ENCODE measurements at regions not wholly inside any gene's neighbourhood (a gene's known extent, or its start where the extent isn't known, plus 50 kb on each side); places are given as distances from the start of the nearest gene placed in this dataset.

GRCh38 chr11:109765709-109766311, 327.4 kb upstream of the ZC3H12C start:
- Mint-ChIP-seq H3K9me3 (no peaks in the 10 kb centered on the region), H3K36me3 (ENCODE audit: low read depth) (no peaks in the 10 kb centered on the region), H3K4me3 (no peak overlapping the region), H3K27me3 (no peaks in the 10 kb centered on the region), H3K27ac (no peak overlapping the region), H3K4me1 (no peaks in the 10 kb centered on the region)
- ChIA-PET POLR2A (no interaction called here), CTCF (no interaction called here)
- ATAC-seq (ENCODE audit: low read depth) (no peak), DNase-seq (no peak)
- intact Hi-C loops (cut with micrococcal nuclease) = no loop called here
- TF ChIP-seq CTCF (IDR thresholded peaks at IDR 0.05) = no peak

GRCh38 chr11:109769858-109770257, 323.3 kb upstream of the ZC3H12C start:
- POLR2A ChIA-PET = no interaction called here
- ATAC-seq (ENCODE audit: low read depth) (no peak), DNase-seq (no peak)
- Mint-ChIP-seq H3K27me3 (no peaks in the 10 kb centered on the region), H3K4me1 (no peaks in the 10 kb centered on the region), H3K9me3 (no peaks in the 10 kb centered on the region), H3K36me3 (ENCODE audit: low read depth) (no peaks in the 10 kb centered on the region), H3K4me3 (no peak overlapping the region), H3K27ac (no peak overlapping the region)
- CTCF ChIA-PET = no interaction called here
- TF ChIP-seq CTCF (IDR thresholded peaks at IDR 0.05) = no peak
- intact Hi-C loops (cut with micrococcal nuclease) = no loop called here

- no peak for TF ChIP-seq CTCF (IDR thresholded peaks at IDR 0.05)
- no peak overlapping the region for H3K27ac Mint-ChIP-seq
- no peak for ATAC-seq (ENCODE audit: low read depth)
Measured at GRCh38 chr11:109770323-109770722, 322.9 kb upstream of the ZC3H12C start.

GRCh38 chr11:109772892-109773291, 320.3 kb upstream of the ZC3H12C start:
- no peak overlapping the region for H3K4me3 Mint-ChIP-seq
- CTCF ChIA-PET = no interaction called here
- no peak for TF ChIP-seq CTCF (IDR thresholded peaks at IDR 0.05)
- no peak overlapping the region for H3K27ac Mint-ChIP-seq
- no peak for ATAC-seq (ENCODE audit: low read depth)
- H3K9me3 Mint-ChIP-seq = no peaks in the 10 kb centered on the region
- intact Hi-C loops (cut with micrococcal nuclease) = no loop called here
- H3K4me1 Mint-ChIP-seq = no peaks in the 10 kb centered on the region
- DNase-seq = no peak
- POLR2A ChIA-PET = no interaction called here
- no peaks in the 10 kb centered on the region for H3K27me3 Mint-ChIP-seq
- no peaks in the 10 kb centered on the region for H3K36me3 Mint-ChIP-seq (ENCODE audit: low read depth)

More at GRCh38 chr11:109770323-109770722, 322.9 kb upstream of the ZC3H12C start:
- Mint-ChIP-seq H3K4me3 (no peak overlapping the region), H3K4me1 (no peaks in the 10 kb centered on the region), H3K36me3 (ENCODE audit: low read depth) (no peaks in the 10 kb centered on the region), H3K27me3 (no peaks in the 10 kb centered on the region), H3K9me3 (no peaks in the 10 kb centered on the region)
- POLR2A ChIA-PET = no interaction called here
- DNase-seq = no peak
- intact Hi-C loops (cut with micrococcal nuclease) = no loop called here
- CTCF ChIA-PET = no interaction called here

GRCh38 chr11:109775686-109776085, 317.5 kb upstream of the ZC3H12C start:
- Mint-ChIP-seq H3K27me3 (no peaks in the 10 kb centered on the region), H3K36me3 (ENCODE audit: low read depth) (no peaks in the 10 kb centered on the region), H3K4me3 (no peak overlapping the region), H3K4me1 (no peaks in the 10 kb centered on the region), H3K27ac (no peak overlapping the region), H3K9me3 (no peaks in the 10 kb centered on the region)
- DNase-seq (no peak), ATAC-seq (ENCODE audit: low read depth) (no peak)
- no peak for TF ChIP-seq CTCF (IDR thresholded peaks at IDR 0.05)
- intact Hi-C loops (cut with micrococcal nuclease) = no loop called here
- POLR2A ChIA-PET = no interaction called here
- CTCF ChIA-PET = no interaction called here
